ENCODE measurements at regions not wholly inside any gene's neighbourhood (a gene's known extent, or its start where the extent isn't known, plus 50 kb on each side); places are given as distances from the start of the nearest gene placed in this dataset.
"Not testable (repeated sequence)": the region's sequence is repeated elsewhere in the genome, so short reads cannot be mapped to it uniquely, and the experiment has no call there.

DNA sequence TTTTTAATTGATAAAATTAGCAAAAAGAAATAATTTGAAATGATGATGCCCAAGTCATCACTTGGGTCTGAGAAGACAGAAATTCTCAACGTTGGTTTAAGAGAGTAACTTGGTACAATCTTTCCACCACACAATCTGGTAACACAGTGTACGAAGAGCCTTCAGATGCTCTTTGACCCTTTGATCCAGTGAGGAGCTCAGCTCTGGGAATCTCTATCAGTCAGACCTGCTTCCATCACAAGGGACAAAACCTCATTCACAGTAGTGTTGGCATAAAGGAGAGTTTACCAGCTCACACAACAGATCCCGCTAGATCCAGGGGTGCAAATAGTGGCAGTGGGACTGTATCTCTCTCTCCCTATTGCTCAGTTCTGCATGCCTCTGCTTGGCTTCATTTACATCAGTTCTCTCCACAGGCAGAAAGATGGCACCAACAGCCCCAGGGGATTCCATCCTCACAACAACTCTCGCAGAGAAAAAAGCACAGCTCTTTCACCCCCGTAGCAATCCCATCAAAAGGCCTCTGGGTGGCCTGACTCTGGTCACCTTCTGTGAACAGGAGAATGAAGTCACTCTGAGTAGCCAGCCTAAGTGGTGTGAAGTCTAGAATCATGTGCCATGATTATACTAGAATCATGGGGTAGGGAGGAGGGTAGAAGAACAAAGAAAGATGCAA, 119.7 kb downstream of the ZNF281 start:
- no peak for DNase-seq (ENCODE audit: extremely low read depth in 1 of 2, low read depth in 1 of 2)

DNA sequence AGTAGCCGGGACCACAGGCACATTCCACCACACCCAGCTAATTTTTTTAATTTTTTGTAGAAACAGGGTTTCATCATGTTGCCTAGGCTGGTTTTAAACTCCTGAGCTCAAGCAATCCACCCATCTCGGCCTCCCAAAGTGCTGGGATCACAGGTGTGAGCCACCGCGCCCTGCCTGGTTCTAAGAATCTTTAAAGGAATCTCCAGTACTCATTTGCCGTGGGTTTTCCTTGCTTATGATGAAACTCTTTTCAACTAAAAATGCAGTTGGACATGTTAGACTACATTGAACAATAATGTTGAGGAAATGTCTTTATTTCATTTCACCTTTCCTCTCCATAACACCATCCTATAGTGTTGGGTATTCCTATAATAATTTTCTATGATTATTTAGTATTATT, 121.6 kb downstream of the ZNF281 start:
- no peak for DNase-seq (ENCODE audit: extremely low read depth in 1 of 2, low read depth in 1 of 2)

DNA sequence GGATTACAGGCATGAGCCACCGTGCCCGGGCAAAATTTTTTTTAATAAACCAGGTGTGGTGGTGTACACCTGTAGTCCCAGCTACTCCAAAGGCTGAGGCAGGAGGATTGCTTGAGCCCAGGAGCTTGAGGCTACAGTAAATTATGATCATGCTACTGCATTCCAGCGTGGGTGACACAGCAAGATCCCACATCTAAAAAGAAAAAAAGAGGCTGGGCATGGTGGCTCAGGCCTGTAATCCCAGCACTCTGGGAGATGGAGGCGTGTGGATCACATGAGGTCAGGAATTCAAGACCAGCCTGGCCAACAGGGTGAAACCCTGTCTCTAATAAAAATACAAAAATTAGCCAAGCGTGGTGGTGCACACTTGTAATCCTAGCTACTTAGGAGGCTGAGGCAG, 125.6 kb downstream of the ZNF281 start:
- not testable (repeated sequence) for DNase-seq (ENCODE audit: extremely low read depth in 1 of 2, low read depth in 1 of 2)

DNA sequence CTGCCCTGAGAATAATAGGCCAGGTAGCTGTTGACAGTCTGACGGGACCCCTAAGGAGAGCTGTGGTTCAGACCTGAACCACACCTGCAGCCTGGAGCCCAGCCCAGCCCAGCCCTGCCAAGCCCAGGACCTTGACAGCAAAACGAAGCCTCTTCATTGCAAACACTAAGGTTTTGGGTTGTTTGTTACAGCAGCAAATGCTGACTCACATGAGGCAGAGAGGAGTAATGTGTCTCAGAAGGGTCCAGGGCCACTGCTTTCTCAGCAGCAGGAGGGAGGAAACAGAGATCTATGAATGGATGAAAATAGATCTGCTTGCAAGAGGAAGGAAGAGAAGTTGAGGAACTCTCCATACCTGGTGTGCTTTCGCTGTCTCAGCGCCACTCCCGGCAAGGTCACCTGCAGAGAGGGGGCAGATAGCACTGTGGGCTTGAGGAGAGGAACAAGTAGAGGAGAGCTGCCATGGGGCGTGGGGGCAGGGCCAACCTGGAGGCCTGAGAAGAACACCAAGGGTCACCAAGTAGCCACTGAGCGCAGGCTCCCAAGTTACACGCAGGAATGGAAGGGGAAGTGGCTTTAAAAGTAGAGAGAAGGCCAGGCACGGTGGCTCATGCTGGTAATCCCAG, 127.2 kb downstream of the ZNF281 start:
- DNase-seq (ENCODE audit: extremely low read depth in 1 of 2, low read depth in 1 of 2): no peak

DNA sequence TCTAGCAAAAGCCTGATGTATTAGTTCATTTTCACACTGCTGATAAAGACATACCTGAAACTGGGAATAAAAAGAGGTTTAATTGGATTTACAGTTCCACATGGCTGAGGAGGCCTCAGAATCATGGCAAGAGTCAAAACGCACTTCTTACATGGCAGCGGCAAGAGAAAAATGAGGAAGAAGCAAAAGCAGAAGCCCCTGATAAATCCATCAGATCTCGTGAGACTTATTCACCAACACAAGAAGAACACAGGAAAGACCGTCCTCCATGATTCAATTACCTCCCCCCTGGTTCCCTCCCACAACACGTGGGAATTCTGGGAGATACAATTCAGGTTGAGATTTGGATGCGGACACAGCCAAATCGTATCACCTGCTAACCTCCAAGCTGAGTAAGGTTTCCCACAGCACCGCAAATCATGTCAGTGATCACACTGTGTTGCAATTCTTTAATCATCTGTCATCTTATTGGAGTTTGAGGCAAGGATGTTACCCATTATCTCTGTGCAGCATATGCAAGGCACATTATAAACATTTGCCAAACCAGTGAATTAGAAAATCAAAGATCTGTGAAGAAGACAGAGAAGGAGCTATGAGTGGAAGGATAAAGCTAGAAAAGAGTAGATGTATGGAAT, 128.5 kb downstream of the ZNF281 start:
- no peak for DNase-seq (ENCODE audit: extremely low read depth in 1 of 2, low read depth in 1 of 2)

DNA sequence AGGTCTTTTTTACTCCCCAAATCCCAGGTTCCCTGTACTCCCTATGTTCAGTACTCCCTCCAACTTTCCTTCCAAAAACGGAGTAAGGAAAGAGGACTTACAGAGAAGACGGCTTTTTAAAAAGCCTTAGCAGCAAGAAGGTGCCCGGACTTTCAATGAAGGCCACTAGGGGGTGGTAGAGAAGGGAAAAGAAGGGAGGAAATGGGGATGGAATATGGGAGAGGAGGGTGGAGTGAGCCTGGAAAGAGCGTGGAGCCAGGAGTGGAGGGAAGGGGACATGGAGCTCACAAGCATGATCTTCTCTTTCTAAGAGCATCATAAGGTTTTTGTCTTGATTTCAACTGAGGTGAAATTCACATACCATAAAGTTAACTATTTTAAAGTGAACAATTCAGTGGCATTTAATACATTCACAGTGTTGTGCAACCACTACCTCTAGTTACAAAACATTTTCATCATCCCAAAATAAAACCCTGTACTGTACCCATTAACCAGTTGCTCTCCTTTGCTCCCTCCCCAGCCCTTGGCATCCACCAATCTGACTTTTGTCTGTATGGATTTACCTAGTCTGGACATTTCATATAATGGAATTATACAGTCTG, 129.9 kb downstream of the ZNF281 start:
- no peak for DNase-seq (ENCODE audit: extremely low read depth in 1 of 2, low read depth in 1 of 2)

DNA sequence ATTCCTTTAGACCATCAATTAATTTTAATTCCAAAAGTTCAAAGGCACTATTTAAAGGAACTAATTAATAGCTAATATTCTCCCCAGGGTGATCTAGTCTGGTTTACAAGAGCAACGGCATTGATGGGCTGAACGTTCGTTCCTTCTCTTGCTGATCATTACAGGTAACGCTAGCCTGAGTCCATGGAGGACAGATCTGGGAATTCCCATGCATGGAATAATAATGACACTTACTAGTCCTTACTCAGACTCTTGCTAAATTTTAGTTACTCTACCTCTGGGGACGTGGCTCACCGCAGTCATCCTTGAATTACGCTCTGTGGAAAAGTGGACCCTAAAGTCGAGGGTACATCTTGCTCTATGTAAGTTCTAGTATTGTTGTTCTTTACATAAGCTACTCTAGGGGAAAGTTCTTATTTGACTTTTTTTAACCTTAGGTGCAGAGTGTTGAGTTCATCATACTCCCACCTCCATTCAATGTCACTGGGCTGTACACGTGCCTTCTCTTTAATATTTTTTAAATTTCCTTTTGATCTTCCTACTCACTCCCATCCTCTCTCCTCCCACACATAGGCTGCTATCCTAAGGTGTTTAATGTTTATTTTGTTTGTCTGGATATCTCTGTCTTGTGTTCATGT, 133.9 kb downstream of the ZNF281 start:
- DNase-seq (ENCODE audit: extremely low read depth in 1 of 2, low read depth in 1 of 2): no peak

DNA sequence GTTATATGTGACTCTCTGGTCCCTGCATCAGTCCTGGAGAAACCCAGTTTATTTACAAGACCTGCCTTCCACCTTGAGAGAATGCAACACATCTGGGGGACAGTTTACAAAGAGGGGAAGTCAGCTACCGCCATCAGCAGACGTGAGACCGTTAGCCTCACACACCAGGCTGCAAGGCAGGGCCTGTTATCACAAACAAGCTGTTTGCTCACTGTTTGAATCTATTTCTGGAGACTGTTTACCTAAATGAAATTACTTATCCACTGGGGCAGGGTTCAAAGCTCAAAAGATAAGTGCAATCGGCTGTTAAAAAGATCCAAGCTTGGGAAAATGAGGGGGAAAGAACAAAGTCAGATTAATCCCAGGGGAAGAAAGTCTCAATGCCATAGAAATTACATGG, 134.4 kb downstream of the ZNF281 start:
- no peak for DNase-seq (ENCODE audit: extremely low read depth in 1 of 2, low read depth in 1 of 2)

DNA sequence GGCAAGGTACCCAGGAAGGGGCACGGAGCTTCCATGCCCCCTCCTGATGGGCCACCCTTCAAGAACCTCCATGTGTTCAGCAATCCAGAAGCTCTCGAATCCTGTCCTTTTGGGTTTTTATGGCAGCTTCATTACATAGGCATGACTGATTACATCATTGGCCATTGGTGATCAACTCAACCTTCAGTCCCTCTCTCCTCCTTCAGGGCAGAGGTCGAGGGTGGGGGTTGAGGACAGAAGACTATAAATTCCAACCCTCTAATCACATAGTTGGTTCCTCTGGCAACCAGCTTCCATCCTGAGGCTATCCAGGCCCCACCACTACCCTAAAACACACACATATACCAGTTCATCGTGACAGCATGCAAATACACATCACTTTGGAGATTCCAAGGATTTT, 135.7 kb downstream of the ZNF281 start:
- no peak for DNase-seq (ENCODE audit: extremely low read depth in 1 of 2, low read depth in 1 of 2)

DNA sequence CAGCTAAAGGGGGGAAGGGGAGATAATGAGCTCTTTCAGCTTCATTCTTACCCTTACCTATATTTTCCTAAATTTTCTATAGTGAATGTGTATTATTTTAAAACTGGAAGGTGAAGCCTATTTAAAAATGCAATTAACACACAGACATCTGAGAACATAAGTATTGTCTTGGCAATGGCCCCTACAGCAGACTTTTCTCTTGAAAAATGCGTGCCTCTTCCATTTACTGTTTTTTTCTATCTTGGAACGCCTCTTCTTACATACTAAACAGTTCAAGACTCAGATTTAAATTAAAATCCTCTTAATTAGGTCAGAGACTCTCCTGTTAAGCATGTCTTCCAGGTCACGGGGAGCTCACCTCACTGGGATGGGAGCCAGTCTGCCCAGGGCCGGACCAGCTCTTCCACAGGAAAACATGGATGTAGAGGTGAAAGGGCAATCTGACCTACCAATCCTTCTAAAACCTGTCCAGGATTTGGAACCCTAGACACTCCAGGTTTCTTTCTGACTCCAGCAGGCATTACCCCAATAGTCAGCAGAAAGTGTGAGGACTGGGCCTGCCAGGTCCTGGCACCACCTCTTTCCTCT, 137.3 kb downstream of the ZNF281 start:
- DNase-seq (ENCODE audit: extremely low read depth in 1 of 2, low read depth in 1 of 2): no peak

DNA sequence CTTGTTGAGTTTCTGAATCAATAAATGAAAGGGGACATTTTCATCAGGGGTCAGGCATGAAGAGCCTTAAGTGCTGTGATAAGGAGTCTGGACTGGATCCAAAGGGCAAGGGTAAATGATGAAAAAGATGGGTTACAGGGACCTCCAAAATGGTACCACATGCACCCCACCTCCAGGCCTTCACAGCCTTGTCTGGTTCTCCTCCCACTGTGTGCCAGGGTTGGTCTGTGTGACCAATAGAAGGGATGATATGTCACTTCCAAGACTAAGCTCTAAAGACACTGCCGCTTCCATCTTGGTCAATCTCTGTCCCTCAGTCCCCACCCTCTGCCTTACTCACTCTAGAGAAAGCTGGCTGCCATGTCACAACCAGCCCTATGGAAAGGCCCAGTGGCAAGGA, 140.6 kb downstream of the ZNF281 start:
- no peak for DNase-seq (ENCODE audit: extremely low read depth in 1 of 2, low read depth in 1 of 2)

DNA sequence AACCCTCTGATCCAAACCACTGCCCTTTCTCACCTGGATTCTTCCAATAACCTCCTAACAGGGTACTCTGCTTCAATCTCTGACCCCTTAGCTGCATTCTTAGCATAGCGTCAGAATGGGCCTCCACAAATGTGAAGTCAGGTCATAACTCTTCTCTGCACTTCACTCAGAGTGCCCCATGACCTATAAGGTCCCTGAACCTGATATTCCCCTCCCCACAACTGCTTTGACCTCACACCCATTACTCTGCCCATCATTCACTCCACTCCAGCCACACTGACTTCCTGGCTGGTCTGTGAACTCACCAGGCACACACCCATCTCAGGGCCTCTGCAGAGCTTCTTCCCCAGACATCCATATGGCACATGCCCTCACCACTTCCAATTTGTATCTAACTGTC, 141.9 kb downstream of the ZNF281 start:
- DNase-seq (ENCODE audit: extremely low read depth in 1 of 2, low read depth in 1 of 2): no peak

DNA sequence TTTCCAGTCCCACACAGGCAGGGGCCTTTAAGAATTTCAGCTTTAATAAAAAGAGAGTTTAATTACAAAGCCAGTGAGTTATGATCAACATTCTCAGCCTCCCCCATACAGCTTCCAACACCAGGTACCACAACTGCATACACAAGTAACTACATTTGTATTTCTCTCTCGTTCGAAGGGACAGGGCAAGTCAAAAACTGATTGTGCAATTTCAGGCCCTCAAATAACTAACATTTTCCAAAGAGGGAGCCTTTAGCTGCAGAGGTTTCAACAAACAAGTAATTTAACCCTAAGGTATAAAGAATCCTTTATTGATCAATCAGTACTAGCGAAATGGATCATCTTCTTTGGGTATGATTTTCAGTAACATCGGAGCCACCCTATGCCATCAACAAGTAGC, 142.4 kb downstream of the ZNF281 start:
- DNase-seq (ENCODE audit: extremely low read depth in 1 of 2, low read depth in 1 of 2): no peak

DNA sequence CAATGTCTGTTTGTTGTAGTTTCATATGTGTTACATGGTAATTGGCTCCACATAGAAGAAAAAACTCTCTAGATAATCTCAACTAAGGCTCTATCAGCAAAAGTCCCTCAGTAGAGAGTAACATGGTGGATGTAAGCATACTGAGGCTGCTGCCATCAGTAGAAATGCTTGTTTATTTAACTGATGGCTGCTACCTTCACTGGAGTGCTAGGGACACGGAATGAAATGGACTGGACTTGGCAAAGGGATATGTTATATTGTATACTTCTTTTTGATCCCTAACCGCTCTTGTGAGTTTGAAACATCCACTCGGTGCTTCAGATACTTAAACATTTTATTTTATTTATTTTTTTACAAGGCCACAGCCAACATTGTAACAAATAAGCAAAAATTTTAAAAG, 143.0 kb downstream of the ZNF281 start:
- no peak for DNase-seq (ENCODE audit: extremely low read depth in 1 of 2, low read depth in 1 of 2)

DNA sequence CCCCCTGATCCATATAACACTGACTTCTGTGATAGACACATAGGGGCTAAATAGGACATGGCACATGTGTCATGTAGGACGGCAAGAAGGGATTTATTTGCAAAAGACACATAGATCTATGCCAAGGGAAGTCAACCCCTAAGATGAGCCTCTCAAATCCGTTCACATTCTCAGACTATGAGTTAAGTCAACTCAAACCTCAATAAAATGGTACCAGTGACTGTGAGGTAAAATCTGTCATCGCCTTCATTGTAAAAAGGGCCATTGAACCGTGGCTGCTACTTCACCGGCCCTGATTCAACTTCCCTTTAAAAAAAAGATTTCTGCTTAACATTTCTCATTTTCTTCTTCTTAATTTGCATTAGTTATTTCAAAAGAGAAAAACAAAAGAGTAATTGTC, 144.0 kb downstream of the ZNF281 start:
- no peak for DNase-seq (ENCODE audit: extremely low read depth in 1 of 2, low read depth in 1 of 2)

DNA sequence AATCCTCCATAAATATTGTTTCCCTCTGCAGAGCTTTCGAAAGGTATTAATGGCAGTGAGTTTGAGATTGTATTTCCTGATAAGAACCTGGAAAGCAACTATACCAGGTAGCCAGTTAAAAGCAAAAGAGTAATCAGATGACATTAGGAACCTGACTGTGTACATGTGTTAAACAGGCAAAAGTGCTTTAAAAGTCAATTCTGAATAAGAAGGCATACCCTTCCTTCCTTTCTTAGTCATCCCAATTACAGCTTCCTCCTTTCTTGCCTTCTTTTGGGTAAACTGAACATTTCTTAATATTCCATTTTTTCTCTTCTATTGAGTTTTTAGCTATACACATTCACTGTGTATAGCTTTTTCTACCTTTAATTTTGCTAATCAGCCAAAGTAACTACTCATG, 144.7 kb downstream of the ZNF281 start:
- no peak for DNase-seq (ENCODE audit: extremely low read depth in 1 of 2, low read depth in 1 of 2)

DNA sequence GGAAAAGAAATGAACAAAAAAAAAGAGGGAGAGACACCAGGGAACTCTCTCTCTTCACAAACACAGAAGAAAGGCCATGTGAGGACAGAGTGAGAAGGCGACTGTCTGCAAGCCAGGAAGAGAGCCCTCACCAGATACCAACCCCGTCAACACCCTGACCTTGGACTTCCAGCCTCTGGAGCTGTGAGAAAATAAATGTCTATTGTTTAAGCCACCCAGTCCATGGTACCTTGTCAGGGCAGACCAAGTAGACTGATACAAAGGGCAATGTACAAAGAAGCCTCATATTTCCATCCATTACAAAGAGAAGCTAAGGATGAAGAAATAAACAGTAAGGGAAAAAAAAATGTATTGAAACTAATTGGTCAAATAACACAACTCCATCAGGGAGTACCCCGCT, 146.6 kb downstream of the ZNF281 start:
- no peak for DNase-seq (ENCODE audit: extremely low read depth in 1 of 2, low read depth in 1 of 2)

DNA sequence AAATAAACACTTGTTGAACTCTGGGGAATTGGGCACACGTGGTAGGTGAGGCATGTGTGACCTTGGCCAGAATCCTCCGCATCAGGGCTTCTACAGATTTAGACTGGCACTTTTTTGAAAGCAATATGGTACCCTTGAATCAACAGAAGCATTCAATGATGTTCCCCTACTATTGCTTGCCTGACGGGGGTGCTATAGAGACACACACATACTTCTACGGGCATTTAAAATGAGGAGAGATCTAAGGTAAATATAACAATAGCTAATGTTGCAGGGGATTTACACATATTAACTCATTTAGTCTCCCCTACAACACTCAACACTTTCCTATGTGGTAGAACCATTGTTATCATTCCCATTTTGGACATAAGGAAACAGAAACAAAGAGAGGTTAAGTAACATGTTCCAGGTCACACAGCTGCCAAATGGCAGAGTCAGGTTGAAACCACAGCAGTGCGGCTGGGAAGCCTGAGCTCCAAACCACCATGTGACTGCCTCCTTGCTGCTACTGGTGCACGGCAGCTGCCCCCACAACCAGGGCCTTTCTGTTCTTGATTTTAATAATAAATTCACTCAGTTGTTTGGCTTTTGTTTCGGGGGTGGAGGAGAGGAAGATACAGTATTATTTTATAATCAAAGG, 147.4 kb downstream of the ZNF281 start:
- no peak for DNase-seq (ENCODE audit: extremely low read depth in 1 of 2, low read depth in 1 of 2)

DNA sequence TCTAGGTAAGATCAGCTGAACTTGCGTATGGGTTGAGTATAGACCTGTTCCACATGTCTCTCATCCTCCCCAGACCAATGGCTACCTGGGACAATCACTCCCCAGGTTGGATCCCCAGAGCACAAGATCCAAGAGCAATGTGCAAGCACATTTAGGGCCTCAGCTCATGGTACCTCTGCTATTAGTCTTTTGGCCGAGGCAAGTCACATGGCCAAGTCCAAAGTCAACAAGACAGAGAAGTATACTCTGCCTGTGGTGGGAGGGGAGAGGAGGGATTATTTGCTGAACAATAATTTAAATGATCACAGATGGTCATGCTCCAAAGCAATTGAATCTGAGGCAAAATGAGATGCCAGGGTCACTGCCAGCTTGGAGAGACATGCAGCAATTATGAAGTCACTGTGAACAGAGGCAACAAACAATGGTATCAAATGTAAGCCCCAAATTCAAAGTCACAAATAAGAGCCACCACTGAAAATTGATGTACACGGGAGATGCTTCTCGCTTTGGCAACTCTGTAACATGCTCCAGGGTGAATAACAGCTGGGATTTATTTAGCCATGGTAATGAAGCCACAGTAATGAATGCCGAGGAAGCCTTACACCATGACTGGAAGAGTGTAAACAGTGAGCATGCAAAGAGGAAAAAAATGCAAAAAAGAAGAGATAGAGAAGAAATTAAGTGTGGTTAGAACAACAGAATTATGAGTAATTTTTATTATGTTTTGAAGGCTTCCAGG, 149.1 kb downstream of the ZNF281 start:
- DNase-seq (ENCODE audit: extremely low read depth in 1 of 2, low read depth in 1 of 2): no peak

Measured in stimulated activated CD8-positive, alpha-beta memory T cell treated with anti-CD3 and anti-CD28 coated beads, Interleukin-7, amount 100 ng/mL, for 48 hours (primary cell).